Smooth muscle cell (in vitro differentiated cells): ENCODE measurements at regions not wholly inside any gene's neighbourhood (a gene's known extent, or its start where the extent isn't known, plus 50 kb on each side); places are given as distances from the start of the nearest gene placed in this dataset.

Experiments
- DNase-seq: peaks from one replicate; lab custom pipeline; 2025; ENCODE audit not compliant: unreplicated experiment; lab: John Stamatoyannopoulos, UW
- H2AFZ ChIP-seq: fragments of 200-600 bp; sonication (generic); 2 replicates; pipeline ENCODE4 v1.6.0; 2016; ENCODE audit warnings: antibody characterized with exemption, low read depth, mild to moderate bottlenecking
- H3F3A ChIP-seq: fragments of 200-600 bp; sonication (generic); 2 replicates; pipeline ENCODE4 v1.6.0; 2017; ENCODE audit warnings: antibody characterized with exemption, low read depth
- H3K27ac ChIP-seq: fragments of 200-600 bp; sonication (generic); 2 replicates; pipeline ENCODE4 v1.5.1; 2016; ENCODE audit warnings: low read depth, mild to moderate bottlenecking
- H3K27me3 ChIP-seq: fragments of 200-600 bp; sonication (generic); 2 replicates; pipeline ENCODE4 v1.6.1; 2016; ENCODE audit warnings: low read depth, mild to moderate bottlenecking
- H3K36me3 ChIP-seq: fragments of 200-600 bp; sonication (generic); 2 replicates; pipeline ENCODE4 v1.5.1; 2016; ENCODE audit warnings: low read depth
- H3K4me1 ChIP-seq: fragments of 200-600 bp; sonication (generic); 2 replicates; pipeline ENCODE4 v1.5.1; 2016; ENCODE audit warnings: low read depth
- H3K4me2 ChIP-seq: fragments of 200-600 bp; sonication (generic); 2 replicates; pipeline ENCODE4 v1.6.0; 2016; ENCODE audit warnings: mild to moderate bottlenecking
- H3K4me3 ChIP-seq: fragments of 200-600 bp; sonication (generic); 2 replicates; pipeline ENCODE4 v1.5.1; 2016; ENCODE audit warnings: mild to moderate bottlenecking
- H3K79me2 ChIP-seq: fragments of 200-600 bp; sonication (generic); 2 replicates; pipeline ENCODE4 v1.6.0; 2016; ENCODE audit warnings: low read depth, mild to moderate bottlenecking
- H3K9ac ChIP-seq: fragments of 200-600 bp; sonication (generic); 2 replicates; pipeline ENCODE4 v1.6.0; 2016; ENCODE audit warnings: low read depth
- H3K9me3 ChIP-seq: fragments of 200-600 bp; sonication (generic); replicated peaks from 2 replicates; pipeline ENCODE4 v1.5.1; 2016; ENCODE audit warnings: low read depth
- H4K20me1 ChIP-seq: fragments of 200-600 bp; sonication (generic); 2 replicates; pipeline ENCODE4 v1.6.0; 2016; ENCODE audit warnings: low read depth
- WGBS: methylation state at CpG from one replicate; pipeline ENCODE4 v1.1.7; 2016; ENCODE audit warnings: low lambda C conversion rate; 5-methylcytosine and 5-hydroxymethylcytosine counted together
- TF ChIP-seq, protein P1 (sequence below): fragments of 200-600 bp; sonication (generic); IDR thresholded peaks from 2 replicates; pipeline ENCODE4 v1.5.1; 2017; ENCODE audit warnings: borderline replicate concordance, mild to moderate bottlenecking, antibody characterized with exemption; ENCODE audit not compliant: insufficient read depth, poor library complexity, severe bottlenecking

DNA sequence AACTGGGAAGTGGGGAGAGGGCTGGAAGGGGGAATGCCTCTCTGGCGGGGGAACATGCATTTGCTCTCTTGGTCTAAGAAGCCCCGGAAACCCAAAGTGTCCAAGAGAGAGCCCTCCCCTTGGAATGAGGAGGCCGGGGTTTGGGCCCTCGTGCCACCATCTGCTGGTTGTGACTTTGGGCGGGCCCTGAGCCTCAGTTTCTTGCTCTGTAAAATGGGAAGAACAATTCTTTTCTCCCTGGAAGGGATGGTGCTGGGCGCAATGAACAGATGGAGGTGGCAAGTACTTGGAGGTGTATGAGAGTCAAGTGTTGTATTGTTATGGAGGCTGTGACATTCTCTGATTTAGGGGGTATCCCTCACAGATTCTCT lies 69.9 kb upstream of the TARDBP start:
- H3K4me2 ChIP-seq, result no peak overlapping the region
- H3K27me3 ChIP-seq, result peaks cover 19% of the 10 kb centered on the region
- 93% methylated on average over 6 of the region's 6 CpGs for WGBS
- H3K4me3 ChIP-seq, result no peak overlapping the region
- no peak overlapping the region for H2AFZ ChIP-seq
- peaks cover 4% of the 10 kb centered on the region for H3K4me1 ChIP-seq
- H3F3A ChIP-seq, result no peaks in the 10 kb centered on the region
- H3K36me3 ChIP-seq, result no peaks in the 10 kb centered on the region
- TF ChIP-seq, protein P1, sequence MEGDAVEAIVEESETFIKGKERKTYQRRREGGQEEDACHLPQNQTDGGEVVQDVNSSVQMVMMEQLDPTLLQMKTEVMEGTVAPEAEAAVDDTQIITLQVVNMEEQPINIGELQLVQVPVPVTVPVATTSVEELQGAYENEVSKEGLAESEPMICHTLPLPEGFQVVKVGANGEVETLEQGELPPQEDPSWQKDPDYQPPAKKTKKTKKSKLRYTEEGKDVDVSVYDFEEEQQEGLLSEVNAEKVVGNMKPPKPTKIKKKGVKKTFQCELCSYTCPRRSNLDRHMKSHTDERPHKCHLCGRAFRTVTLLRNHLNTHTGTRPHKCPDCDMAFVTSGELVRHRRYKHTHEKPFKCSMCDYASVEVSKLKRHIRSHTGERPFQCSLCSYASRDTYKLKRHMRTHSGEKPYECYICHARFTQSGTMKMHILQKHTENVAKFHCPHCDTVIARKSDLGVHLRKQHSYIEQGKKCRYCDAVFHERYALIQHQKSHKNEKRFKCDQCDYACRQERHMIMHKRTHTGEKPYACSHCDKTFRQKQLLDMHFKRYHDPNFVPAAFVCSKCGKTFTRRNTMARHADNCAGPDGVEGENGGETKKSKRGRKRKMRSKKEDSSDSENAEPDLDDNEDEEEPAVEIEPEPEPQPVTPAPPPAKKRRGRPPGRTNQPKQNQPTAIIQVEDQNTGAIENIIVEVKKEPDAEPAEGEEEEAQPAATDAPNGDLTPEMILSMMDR, result no peak
- no peaks in the 10 kb centered on the region for H3K79me2 ChIP-seq
- H3K9ac ChIP-seq, result no peak overlapping the region
- H3K9me3 ChIP-seq, result no peaks in the 10 kb centered on the region
- no peaks in the 10 kb centered on the region for H4K20me1 ChIP-seq
- no peak overlapping the region for H3K27ac ChIP-seq
- no peak for DNase-seq

DNA sequence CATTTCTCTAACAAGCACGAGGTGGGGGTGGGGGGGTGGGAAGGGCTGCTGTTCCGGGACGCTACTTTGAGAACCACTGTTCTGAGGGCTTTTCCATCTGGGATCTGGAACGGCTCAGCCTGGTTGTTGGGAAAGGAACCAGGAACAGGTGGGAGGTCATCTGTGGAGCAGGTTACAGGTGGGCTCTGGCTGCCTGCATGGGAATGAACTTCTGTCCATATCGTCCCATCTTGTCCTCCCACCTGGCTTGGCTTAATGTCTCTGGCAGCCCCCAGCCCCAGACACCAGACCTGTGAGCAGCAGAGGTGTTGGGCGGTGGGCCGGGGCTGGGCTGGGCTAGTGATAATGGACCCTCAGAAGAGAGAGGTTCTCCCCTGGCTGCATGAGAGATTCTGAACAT lies 69.4 kb upstream of the TARDBP start:
- Histone ChIP-seq H3K4me2 (no peak overlapping the region), H3K9ac (no peak overlapping the region), H3K27me3 (peaks cover 19% of the 10 kb centered on the region), H3K4me3 (no peak overlapping the region), H3K27ac (no peak overlapping the region), H3K9me3 (no peaks in the 10 kb centered on the region), H4K20me1 (no peaks in the 10 kb centered on the region), H3F3A (no peaks in the 10 kb centered on the region), H3K36me3 (no peaks in the 10 kb centered on the region), H3K79me2 (no peaks in the 10 kb centered on the region), H2AFZ (no peak overlapping the region), H3K4me1 (peaks cover 4% of the 10 kb centered on the region)
- WGBS, result 84% methylated on average over 6 of the region's 7 CpGs
- TF ChIP-seq, protein P1, result no peak
- no peak for DNase-seq

DNA sequence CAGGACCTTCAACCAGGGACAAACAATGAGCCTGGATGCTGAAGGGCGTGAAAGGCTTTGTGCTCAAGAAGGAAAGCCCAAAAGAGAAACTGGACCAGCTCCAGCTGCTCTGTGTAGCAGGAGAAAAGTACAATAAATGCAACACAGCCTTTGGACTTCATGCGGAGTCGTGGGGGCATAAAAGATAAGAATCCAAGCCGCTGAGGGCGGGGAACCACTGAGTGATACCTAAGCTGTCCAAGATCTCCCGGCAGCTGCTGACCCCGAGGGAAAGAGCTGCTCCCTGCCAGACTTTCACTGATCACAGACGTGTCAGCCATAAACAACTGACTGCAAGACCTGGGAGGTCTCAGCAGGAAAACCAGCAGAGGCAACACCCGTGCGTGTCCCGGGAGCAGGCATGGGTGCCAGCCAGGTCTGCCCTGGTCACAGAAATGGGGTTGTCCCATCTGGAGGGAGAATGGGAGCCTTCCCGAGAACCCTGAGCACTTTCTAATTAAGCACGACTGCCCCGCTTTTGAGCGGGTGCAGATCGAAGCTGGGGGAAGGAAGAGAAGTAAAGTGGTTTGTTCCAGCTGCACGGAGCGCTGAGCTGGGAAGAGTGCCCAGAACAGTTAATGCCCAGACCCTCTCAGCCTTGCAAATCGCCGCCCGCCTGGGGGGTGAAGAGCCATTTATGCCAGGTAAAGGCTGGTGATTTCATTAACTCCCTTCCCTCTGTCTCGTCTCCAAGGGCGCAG lies 68.3 kb upstream of the TARDBP start:
- Histone ChIP-seq H3K9ac (no peak overlapping the region), H3K27ac (no peak overlapping the region), H3F3A (no peaks in the 10 kb centered on the region), H3K4me1 (peaks cover 4% of the 10 kb centered on the region), H2AFZ (no peak overlapping the region), H3K79me2 (no peaks in the 10 kb centered on the region), H3K36me3 (no peaks in the 10 kb centered on the region), H4K20me1 (no peaks in the 10 kb centered on the region), H3K4me3 (no peak overlapping the region), H3K27me3 (peaks cover 19% of the 10 kb centered on the region), H3K9me3 (no peaks in the 10 kb centered on the region), H3K4me2 (no peak overlapping the region)
- no peak for DNase-seq
- WGBS, result 67% methylated on average over 23 of the region's 23 CpGs
- TF ChIP-seq, protein P1, result no peak

DNA sequence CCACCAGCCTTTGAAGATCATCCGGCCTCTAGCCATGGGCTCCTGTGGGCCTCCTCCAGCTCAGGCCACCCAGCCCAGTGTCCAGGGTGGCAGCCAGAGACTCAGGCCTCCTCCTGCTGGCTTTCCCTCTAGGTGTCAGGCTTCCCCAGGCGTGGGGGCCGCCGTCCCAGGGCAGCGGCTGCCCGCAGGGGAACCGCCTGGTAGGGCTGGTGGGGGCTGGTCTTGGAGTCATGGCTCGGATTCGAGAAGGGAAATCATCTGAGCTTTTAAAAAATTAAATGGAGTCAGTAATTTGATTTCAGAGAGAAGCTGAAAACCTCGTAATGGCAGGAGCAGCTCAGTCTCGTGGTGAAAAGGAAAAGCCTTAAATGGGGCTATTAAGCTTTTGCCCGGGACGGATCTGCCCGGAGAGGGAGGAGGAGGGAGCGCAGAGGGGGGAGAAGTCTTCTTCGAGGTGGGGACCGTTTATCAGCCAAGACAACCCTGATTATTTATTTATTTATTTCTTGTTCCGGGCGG lies 66.4 kb upstream of the TARDBP start:
- no peak overlapping the region for H3K27ac ChIP-seq
- peaks cover 19% of the 10 kb centered on the region for H3K27me3 ChIP-seq
- H3K36me3 ChIP-seq, result no peaks in the 10 kb centered on the region
- TF ChIP-seq, protein P1, result no peak
- no peaks in the 10 kb centered on the region for H3K79me2 ChIP-seq
- H3K4me2 ChIP-seq, result no peak overlapping the region
- no peaks in the 10 kb centered on the region for H4K20me1 ChIP-seq
- H2AFZ ChIP-seq, result no peak overlapping the region
- peaks cover 4% of the 10 kb centered on the region for H3K4me1 ChIP-seq
- 84% methylated on average over 19 of the region's 19 CpGs for WGBS
- no peaks in the 10 kb centered on the region for H3F3A ChIP-seq
- no peak overlapping the region for H3K4me3 ChIP-seq
- DNase-seq, result no peak
- H3K9ac ChIP-seq, result no peak overlapping the region
- no peaks in the 10 kb centered on the region for H3K9me3 ChIP-seq
